Psoas muscle (tissue), 7 donors: ENCODE measurements at regions not wholly inside any gene's neighbourhood (a gene's known extent, or its start where the extent isn't known, plus 50 kb on each side); places are given as distances from the start of the nearest gene placed in this dataset.

Experiments
- ATAC-seq, 4 donors: fragments of 200-7000 bp; cut with Tn5 transposase; one replicate each; pipeline ENCODE4 v1.9.1; 2020; ENCODE audit warnings: moderate library complexity in 3 of 4, mild to moderate bottlenecking in 2 of 4
- DNase-seq, 2 donors: peaks; one replicate each; pipeline ENCODE4 v3.0.0-alpha.2; 2020
- H3K27ac ChIP-seq: fragments of 200-600 bp; one replicate; pipeline ENCODE4 v1.8.0; 2022
- H3K27me3 ChIP-seq, 3 donors: fragments of 200-600 bp in 1 of 3; one replicate each; pipeline versions ENCODE4 v1.6.1 to v1.8.0; 2013 to 2022; ENCODE audit warnings: low read length in 2 of 3, mild to moderate bottlenecking in 2 of 3, moderate library complexity in 1 of 3; ENCODE audit not compliant: insufficient read depth in 3 of 3
- H3K36me3 ChIP-seq, 2 donors: fragments of 200-600 bp in 1 of 2; one replicate each; pipeline versions ENCODE4 v1.6.1 to v1.8.0; 2013 to 2022; ENCODE audit warnings: low read depth in 1 of 2, mild to moderate bottlenecking in 1 of 2, moderate library complexity in 1 of 2; ENCODE audit not compliant: insufficient read depth in 1 of 2
- H3K4me1 ChIP-seq: fragments of 200-600 bp; one replicate; pipeline ENCODE4 v1.8.0; 2022
- H3K4me3 ChIP-seq: fragments of 200-600 bp; one replicate; pipeline ENCODE4 v1.8.0; 2022; ENCODE audit warnings: mild to moderate bottlenecking
- H3K9me3 ChIP-seq: fragments of 200-600 bp; one replicate; pipeline ENCODE4 v1.8.0; 2022
- WGBS, 3 donors: extraction: QIAGEN DNeasy Blood & Tissue Kit; methylation state at CpG; one replicate each; pipeline versions ENCODE4 v1.1.6 to v1.1.7; 2013; 5-methylcytosine and 5-hydroxymethylcytosine counted together
- intact Hi-C, 2 donors: fragments of 100-400 bp; cut with DNase I; formaldehyde crosslinking; loops; one replicate each; pipeline versions ENCODE4 v1.11.0 to v1.14.2; 2022
- TF ChIP-seq, protein P1 (sequence below): fragments of 200-600 bp; IDR thresholded peaks from one replicate; pipeline ENCODE4 v1.8.0; 2022; ENCODE audit warnings: antibody characterized with exemption
- donor health status: healthy with polysubstance abuse.
- donor health status: DM: no; HTN: no; CAD: no; lungs with moderate emphysema.
- donor health status: Bipolar disorder and iron deficiency.
- donor health status: healthy.
- donor health status: DM: yes; HTN: yes; CAD: no.
- donor health status: DM: no; HTN: no; CAD: no.
- donor health status: DM: yes; HTN: yes; CAD: no.

DNA sequence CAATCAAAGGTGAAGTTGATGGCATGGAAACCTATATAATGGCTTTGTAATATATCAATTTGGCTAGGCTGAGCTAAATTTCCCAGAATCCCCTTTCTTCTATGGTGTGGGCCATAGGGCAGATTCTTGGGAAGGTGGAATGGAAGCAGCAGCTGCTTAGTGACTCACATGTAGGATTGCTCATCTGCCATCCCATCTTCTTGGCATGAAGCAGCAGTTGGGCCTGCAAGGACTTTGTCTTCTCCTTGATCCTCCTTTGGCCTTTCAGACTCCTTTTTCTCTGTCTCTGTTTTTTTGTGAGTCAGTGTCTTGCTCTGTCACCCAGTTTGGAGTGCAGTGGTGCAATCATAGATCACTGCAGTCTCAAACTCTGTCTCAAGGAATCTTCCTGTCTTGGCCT, 52.6 kb upstream of the CEP162 start:
- Histone ChIP-seq H3K4me1 (no peaks in the 10 kb centered on the region), H3K27me3 (peaks cover 0 to 2% (median 0%) of the 10 kb centered on the region in 3 donors), H3K9me3 (no peaks in the 10 kb centered on the region), H3K36me3 (no peaks in the 10 kb centered on the region), H3K4me3 (no peak overlapping the region), H3K27ac (no peak overlapping the region)
- TF ChIP-seq, protein P1, sequence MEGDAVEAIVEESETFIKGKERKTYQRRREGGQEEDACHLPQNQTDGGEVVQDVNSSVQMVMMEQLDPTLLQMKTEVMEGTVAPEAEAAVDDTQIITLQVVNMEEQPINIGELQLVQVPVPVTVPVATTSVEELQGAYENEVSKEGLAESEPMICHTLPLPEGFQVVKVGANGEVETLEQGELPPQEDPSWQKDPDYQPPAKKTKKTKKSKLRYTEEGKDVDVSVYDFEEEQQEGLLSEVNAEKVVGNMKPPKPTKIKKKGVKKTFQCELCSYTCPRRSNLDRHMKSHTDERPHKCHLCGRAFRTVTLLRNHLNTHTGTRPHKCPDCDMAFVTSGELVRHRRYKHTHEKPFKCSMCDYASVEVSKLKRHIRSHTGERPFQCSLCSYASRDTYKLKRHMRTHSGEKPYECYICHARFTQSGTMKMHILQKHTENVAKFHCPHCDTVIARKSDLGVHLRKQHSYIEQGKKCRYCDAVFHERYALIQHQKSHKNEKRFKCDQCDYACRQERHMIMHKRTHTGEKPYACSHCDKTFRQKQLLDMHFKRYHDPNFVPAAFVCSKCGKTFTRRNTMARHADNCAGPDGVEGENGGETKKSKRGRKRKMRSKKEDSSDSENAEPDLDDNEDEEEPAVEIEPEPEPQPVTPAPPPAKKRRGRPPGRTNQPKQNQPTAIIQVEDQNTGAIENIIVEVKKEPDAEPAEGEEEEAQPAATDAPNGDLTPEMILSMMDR, result no peak
- ATAC-seq, result no peak
- no peak for DNase-seq
- intact Hi-C loops, result no loop called here

DNA sequence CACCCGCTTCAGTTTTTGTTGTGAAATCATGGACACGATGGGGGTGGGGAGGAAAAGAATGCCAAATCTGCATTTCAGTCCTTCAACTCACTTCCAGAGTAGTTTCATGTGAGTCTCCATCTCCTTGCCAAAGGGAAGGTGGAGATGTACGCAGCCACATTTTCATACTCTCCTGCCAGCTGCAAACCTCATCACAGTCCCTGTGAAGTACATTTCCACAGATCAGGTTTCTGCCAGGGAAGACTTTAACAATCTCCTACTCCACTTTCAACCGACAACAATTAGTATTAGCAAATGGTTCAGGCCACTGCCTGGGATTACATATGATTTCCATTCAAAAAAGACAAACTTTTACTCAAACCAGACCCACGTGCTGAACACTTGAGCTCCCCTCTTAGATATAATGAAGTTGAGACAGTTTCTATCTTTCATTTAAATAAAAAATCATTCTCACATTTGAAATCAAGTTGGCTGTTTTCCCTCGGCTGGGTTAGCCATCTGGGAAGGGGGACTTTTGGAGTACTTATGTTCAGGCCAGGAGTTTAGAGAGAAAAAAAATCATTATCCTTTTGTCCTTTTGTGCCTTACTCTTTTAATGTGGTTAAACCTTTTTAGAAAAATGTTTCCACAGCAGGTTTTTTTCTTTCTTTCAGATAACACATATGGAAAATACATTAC, 51.0 kb upstream of the CEP162 start:
- Histone ChIP-seq H3K4me3 (no peak overlapping the region), H3K27me3 (peaks cover 0 to 2% (median 0%) of the 10 kb centered on the region in 3 donors), H3K4me1 (no peaks in the 10 kb centered on the region), H3K36me3 (no peaks in the 10 kb centered on the region), H3K9me3 (no peaks in the 10 kb centered on the region), H3K27ac (no peak overlapping the region)
- intact Hi-C loops, result no loop called here
- ATAC-seq (peak in 1 of 4 donors; percentile 37), DNase-seq (no peak)
- 27 to 34% (median 30%) methylated on average over 6 of the region's 6 CpGs for WGBS, 3 donors
- TF ChIP-seq, protein P1, result no peak
